CD1c-positive myeloid dendritic cell (primary cell): ENCODE measurements at regions not wholly inside any gene's neighbourhood (a gene's known extent, or its start where the extent isn't known, plus 50 kb on each side); places are given as distances from the start of the nearest gene placed in this dataset.
"Not testable (repeated sequence)": the region's sequence is repeated elsewhere in the genome, so short reads cannot be mapped to it uniquely, and the experiment has no call there.

Experiments
- DNase-seq: peaks from one replicate; pipeline ENCODE4 v3.0.0-alpha.2; 2016; ENCODE audit errors: extremely low spot score

DNA sequence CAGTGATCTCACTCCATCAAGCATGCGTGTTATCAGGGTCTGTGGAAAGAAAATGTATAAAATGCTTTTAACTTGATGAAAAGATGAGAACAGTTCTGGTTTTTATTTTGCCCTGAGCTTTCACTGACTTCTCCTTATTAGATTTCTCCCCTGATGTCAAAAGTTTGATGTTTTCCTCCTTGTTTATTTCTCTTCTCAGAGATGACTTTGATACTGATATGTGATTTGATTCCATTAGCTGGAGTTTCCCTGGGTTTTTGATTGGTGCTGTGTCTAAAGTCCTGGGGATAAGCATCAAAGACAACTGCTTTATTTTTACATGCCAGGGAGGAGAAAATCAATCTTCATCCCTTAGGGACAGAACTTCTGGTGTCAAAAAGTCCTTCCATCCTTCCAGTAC, 510.0 kb downstream of the KCTD16 start:
- DNase-seq = no peak

DNA sequence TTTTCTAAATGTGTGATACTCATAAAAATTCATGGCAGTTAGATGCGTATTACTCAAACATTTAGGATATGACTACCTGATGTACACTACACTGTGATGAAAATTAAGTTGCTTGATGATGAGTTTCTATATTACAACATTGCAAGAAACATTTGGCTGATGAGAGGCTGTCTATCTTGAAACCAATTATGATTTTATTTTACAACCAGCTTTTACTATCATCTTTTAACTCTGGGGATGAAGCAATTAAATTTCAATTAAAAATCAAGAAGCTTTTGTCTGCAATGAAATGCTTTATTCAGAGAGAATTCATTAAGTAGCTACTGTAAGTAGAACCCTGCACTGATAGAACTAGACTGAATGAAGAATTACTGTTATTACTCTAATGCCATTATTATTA, 500.4 kb downstream of the KCTD16 start:
- no peak for DNase-seq

DNA sequence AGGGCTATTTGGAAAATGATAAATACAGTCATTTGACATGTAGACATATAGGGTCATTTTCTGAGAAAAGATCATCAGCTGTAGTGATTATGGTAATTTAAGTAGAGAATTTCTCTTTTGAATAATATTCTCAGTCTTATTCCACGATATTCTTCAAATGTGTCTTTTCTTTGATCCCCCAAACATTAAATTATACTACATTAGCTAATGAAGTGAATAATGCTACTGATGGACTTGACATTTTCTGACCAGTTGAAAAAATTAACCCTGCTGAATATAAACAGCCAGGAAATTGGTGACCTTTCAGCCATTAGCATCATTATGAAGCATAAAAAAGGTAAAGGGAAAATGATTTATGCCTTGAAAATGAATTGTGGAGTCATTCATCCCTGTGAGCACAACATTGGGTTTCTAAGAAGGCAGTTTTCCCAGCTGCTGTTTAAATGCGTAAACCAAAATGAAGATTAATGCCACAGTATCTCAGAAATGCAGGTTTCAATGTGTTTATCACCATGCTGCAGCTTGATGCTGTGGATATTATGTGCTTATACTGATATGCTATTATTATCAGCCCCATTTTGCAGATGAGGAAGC, 489.1 kb downstream of the KCTD16 start:
- no peak for DNase-seq

DNA sequence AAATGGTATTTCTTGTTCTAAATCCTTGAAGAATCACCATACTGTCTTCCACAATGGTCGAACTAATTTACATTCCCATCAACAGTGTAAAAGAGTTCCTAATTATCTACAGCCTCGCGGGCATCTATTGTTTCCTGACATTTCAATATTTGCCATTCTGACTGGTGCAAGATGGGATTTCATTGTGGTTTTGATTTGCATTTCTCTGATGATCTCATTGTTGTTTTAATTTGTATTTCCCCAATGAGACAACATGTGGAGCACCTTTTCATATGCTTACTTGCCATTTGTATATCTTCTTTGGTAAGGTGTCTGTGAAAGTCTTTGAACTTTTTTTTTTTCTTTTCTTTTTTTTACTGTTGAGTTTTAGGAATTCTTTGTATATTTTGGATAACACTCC, 473.6 kb downstream of the KCTD16 start:
- no peak for DNase-seq

DNA sequence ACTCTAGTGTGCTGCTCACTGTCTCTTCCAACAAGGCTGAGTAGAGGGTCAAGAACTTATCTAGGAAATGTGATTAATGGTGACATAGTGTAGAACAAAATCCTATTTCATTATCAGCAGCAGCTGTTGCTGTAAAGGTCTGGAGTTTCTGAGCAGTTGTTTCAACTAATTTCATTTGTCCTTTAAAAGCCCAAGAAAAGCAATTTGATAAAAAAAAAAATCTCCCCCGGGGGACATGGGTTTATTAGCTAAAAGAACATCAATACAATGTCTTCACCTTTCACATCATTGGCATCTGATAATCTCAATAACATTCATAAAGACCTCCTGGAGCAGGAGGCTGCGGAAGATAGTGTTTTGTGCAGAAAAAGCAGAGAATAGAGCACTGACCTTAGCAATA, 468.1 kb downstream of the KCTD16 start:
- DNase-seq = no peak

DNA sequence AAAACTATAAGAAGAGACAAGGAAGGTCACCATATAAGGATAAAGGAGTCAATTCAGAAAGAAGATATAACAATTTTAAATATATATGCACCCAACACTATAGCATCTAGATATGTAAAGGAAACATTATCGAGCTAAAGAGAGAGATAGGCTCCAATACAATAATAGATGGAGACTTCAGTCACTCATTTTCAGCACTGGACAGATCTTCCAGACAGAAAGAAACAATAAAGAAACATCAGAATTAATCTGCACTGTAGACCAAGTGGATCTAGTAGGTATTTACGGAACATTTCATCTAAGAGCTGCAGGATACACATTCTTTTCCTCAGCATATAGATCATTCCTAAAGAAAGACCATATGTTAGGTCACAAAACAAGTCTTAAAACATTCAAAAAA, 463.5 kb downstream of the KCTD16 start:
- no peak for DNase-seq

DNA sequence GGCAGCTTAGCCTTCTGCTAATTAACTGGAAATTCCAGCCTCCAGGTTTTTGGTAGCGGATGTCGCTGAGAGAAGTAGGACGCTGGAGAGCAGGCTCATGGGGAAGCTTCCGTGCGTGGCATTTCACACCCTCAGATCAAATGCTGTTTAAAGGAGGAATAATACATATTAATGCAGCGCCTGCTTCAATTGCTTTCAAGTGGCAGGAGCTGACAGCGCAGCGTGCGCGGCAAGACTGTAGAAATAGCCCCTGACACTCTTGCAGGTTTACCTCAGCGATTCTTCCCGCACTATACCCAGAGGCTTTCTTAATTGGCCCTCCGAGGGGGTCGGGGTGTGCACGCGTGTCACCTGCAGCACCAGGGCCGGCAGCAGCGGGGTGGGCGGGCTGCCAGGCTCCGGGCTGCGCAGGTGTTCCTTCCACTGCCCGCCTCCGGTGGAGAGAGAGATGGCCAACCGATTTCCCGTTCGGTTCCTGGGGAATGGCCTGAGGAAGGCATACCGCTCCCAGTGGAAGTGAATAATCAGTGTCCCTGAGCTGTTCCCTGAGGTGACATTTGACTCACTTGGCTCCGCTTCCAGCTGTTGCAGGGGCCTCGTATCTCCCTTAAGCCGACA, 427.9 kb downstream of the KCTD16 start:
- no peak for DNase-seq

DNA sequence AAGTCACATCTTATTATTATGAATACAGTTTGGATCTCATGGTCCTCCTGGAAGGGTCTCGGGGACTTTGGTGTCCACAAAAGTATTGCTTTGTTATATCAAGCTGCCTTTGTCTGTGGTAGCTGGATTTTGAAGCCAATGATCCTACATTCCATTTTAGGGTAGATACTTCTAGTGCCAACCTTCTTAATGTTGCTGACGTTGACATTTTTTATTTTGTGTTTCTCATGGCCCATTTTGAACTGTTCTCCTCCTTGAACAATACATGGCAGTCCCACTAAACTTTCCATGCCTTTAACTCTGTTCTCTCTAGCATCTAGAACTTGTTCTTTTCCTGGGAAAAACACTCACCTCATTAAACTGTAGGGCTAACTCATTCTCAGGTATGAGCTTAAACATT, 425.8 kb downstream of the KCTD16 start:
- DNase-seq = no peak

DNA sequence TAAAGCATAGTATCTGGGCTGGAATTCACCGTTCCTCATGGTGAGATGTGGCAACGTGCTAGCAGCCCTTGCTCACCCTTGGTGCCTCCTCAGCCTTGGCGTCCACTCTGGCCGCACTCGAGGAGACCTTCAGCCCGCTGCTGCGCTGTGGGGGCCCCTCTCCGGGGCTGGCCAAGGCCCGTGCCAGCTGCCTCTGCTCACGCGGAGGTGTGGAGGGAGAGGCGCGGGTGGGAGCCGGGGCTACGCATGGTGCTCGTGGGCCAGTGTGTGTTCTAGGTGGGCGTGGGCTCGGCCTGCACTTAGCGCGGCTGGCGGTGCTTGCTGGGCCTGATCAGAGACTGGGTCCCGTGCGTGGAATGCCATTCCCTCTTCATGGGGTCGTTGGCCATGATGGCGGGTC, 424.2 kb downstream of the KCTD16 start:
- DNase-seq = no peak

DNA sequence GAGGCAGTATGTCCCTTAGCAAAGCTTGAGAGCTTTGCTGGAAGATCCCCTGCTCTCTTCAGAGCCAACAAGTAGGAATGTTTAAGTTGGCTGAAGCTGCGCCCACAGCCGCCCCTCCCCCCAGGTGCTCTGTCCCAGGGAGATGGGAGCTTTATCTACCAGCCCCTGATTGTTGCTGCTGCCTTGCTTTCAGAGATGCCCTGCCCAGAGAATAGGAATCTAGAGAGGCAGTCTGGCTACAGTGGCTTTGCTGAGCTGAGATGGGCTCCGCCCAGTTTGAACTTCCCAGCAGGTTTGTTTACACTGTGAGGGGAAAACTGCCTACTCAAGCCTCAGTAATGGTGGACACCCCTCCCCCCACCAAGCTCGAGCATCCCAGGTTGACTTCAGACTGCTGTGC, 423.6 kb downstream of the KCTD16 start:
- DNase-seq = not testable (repeated sequence)

DNA sequence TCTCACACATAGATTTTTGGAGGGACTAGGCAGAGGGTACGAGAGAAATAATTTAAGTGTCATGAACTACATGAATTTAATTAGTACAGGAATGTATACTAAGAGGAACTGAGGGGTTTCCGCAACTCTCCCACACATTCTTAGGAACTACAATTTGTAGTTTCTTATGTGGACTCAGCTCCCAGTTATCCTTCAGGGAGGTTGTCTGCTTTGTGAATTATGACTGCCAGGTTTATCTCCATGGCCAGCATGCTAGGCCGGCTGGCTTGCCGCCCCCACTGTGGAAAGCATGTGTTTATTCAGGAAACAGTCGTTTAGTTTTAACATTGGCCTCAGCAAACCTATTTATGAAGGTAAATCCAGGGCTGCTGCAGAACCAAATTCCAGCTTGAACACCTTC, 415.0 kb downstream of the KCTD16 start:
- no peak for DNase-seq

DNA sequence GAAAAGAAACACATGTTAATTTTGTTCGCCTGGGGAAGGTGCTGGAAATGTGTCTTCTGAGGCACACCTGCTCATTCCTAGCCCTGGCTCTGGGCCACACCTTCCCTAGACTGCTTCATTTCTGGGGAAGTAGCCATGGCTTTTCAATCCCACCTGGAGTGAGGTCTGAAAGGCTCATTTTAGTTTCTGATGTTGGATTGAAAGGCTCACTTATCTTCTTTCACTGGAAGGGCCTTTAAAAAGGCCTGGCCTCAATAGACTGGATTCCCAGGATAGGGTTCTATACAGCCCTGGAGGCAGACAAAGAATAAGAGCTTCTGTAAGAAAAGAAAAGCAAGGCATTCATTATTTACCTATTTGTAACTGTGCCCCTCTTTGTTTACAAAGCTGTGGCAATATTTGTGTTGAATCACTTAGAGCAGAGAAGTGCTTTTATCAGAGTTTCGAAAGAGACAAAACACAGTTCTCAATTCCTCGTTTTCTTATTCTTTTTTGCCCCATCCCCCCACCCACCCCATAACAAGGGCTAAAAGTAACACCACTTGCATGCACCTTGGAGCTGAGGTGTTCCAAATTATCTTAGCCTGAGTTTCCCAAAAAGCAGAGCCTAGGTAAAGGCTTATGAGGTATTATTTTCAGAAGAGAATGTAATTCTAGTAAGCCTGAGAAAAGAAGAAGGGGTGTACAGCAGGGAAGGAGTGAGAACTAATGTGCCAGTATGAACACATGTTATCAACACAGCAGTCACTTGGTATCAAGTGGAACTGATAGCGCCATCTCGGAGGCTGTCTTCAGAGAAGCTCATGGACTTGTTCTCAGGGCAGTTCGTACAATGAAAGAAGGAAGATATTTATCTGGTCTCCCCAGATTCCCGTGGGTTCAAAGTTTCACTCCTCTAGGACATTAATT, 413.1 kb downstream of the KCTD16 start:
- DNase-seq = no peak

DNA sequence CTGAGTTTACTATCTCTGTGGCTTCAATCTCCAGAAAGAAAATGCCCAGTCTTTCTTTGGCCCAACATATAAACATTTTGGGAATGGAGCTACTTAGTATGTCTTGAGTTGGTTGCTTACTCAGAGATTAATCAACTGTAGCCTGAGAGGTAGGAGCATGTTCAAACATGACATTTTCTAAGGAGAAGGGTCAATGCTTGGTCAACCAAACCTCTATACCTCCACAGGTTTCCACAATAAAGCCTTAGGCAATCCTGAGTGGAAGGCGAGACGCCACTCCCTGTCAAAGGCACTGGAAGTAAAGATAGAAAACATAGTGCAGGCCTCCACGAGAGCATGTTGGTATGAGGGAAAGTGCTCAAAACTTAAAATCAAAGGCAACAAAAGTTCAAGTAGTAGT, 411.4 kb downstream of the KCTD16 start:
- no peak for DNase-seq

DNA sequence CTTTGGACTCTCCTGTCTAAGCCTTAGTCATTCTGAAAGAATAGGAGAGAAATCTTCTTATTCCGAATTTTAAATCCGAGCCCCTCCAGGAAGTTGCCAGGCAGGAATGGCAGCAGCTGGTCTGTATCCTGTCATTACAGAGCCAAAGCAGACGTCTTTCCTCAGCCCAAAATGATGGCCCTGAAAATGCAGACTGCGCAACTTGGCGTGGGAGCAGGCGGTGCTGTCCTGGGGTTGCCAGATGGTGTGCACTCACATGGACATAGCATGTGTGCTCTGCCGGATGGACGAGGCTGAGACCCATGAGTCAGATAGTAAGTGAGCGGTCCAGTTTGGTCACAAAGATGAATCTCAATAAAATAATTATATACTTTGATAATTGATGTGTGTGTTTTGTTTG, 410.4 kb downstream of the KCTD16 start:
- DNase-seq = no peak

DNA sequence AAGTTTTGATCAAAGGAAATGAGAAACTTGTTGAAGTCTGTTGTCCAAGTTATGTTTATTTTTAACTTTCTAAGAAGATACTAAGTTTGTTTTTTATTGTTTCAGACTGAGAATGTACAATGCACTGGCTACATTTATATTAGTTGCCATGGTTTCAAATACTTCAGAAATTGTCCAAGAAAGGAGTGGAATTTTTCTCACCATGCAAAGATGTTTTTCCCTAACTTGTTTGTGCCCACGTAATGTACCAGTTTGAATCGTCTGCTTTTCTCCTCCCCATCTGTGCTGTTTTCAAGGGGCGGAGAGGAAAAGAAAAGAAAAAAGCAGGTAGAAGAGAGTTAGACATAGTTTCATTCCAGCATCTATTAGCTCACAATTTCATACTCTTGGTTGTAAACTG, 407.0 kb downstream of the KCTD16 start:
- DNase-seq = no peak

DNA sequence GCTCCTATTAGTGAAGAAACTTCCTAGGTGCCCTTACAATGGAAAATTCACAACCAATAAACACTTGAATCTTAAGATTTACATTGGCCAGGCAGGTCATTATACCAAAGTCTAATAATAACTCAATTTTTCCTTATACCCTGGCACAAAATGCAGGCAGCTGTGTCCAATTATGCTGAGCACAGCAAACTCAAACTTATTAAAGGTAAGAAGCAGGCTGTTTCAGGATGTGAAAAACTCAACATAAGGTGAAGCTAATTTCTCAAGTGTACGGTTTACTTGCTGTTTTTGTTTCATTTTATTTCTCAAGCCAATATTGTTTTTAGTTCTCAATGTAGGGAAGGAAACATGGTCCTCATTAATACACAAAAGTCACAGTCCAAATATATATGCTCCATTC, 405.1 kb downstream of the KCTD16 start:
- DNase-seq = no peak

DNA sequence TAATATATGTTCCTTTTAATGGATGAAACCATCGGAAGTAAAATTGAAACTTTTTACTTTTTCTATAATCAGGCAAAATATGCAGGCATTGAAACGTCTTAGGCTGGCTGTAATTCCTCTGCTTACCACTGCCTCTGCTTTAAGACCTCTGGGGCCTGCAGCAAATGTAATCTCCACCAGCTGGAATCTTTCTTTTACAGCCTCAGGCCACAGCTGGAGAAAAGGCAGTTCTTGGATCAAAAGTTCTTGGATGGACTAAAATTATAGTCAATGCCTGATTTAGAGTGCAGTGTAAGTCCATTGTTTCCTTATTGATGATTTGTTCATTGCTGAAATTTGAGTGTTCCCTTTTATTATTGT, 396.7 kb downstream of the KCTD16 start:
- no peak for DNase-seq

DNA sequence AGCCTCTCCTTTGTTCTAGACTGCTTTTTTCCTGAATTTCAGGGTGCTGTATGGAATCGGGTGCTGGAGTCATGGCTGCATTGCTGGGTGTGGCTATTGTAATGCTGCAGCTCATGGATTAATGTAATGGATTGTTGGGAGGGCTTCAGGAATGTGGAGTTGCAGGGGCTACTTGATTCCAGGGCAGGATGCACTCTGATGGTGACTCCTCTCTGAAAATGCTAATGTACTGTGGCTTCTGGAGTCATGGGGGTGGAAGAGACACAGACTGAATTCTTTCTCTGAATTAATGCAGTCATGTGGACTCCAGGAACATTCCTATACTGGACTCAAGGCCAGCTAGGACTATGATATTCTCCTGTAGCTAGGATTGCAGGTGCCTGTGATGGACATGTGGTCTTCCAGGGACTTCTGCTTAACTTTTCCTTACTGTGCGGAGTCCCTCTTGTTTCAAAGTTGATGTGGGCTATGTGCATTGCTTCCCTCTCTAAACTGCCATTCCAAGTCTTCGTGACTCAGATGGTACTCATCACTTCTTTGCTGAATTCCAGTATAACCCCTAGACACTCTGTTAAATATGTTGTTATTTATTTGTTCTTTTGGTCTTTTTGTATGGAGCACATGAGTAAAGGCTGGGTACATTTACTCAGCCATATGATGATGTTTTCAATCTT, 396.2 kb downstream of the KCTD16 start:
- no peak for DNase-seq

DNA sequence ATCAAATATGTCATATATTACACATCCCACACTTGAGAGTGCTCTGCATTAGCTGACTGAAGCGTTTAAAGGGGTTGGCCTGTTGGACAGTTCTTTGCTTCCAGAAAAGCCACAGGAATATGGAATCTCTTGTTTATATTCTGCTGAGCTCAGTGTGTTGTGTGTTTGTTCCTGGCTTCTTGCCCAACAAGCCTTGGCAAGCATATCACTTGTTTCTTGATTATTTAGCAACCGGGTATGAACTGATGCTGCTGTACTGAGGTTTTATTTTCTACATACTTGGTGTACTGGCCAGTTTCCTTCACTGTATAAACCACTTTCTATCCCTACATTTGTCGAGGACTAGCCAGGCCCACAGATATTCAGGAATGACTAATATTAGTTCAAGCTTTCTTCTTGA, 378.9 kb downstream of the KCTD16 start:
- DNase-seq = no peak

DNA sequence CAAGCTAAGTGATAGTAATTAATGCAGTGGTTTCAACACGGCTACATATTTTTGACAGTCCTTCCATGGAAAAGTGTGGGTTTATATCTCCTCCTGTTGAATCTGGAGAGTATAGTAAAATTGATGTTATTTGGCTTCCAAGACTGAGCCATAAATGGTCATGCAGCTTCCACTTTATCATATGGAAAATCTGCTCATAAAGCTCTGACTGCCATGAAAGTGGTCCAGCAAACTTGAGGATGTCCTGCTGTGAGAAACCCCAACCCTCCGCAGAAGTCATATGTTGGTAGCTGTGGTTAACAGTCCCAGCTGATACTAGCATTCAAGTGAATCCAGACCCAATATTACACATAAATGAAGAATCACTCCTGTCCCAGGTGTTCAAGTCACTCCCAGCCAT, 378.3 kb downstream of the KCTD16 start:
- DNase-seq = no peak

DNA sequence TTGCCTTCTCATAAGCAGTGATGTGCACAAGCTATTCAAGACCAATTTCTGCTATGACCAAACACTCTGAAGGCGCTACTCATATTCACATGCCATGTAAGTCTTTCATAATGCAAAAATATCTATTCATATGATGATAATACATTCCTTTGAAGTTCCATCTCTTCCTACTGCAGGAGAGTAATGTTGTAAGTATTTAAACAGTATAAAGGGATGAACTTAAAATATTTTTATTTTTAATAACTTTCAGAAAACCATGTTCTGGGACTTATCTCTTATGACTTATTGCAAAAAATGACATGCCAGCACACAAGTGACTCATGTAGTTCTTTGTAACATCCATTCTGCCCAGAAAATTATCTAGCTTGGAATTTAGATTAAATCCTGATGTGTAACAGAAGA, 376.4 kb downstream of the KCTD16 start:
- no peak for DNase-seq

DNA sequence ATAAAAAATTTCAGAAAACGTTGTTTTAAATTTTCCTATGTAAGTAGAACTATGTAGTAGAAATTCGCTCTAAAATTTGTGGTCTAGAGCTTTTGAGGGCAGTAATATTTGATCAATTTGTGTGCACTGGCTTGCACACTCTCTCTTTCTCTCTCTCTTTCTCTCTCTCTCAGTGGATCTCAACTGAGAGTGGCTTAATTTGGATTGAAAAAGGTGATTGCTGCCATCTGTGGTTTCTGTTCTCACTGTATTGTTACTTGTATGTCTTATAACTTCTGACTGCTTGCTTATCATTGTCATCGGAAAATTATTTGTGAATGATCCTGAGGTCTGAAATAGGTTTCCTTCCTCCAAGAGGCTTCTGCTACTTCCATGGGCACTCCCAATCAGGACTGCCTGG, 368.2 kb downstream of the KCTD16 start:
- DNase-seq = no peak
